ENCODE measurements at regions not wholly inside any gene's neighbourhood (a gene's known extent, or its start where the extent isn't known, plus 50 kb on each side); places are given as distances from the start of the nearest gene placed in this dataset.

DNA sequence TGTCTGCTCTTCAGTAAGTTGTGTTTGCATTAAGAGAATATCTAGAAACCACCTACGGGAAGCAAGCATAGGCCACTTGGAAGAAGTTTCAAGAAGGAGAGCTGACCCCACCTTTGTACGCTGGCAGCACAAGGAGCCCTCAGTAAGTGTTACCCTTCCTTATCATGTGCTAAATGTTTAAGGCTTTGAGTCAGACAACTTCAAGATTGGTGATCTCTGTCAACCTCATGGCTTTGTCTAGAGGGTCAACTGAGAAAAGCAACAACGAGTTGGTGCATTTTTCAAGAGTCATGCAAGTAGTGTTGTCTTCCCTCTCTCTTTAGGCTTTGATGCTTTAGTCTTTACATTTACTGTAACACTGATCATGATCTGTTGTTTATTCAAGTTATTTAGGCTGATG, 53.2 kb upstream of the SPTLC3 start:
- no peak for TF ChIP-seq POLR2A (IDR thresholded peaks at IDR 0.05; ENCODE audit: control extremely low read depth in 1 of 2, low read depth in 2 of 2, low read length in 2 of 2)
- no peak for TF ChIP-seq TAF7 (optimal IDR thresholded peaks at IDR 0.05; ENCODE audit: borderline replicate concordance, low read depth, low read length)
- TF ChIP-seq KDM1A (IDR thresholded peaks at IDR 0.05; ENCODE audit: borderline replicate concordance, low read length), result no peak
- no peak for TF ChIP-seq TCF12 (IDR thresholded peaks at IDR 0.05; ENCODE audit: low read depth, low read length)
- TF ChIP-seq CBX5 (IDR thresholded peaks at IDR 0.05; ENCODE audit: low read depth, low read length), result no peak
- no peak for TF ChIP-seq SP4 (IDR thresholded peaks at IDR 0.05; ENCODE audit: low read length)
- TF ChIP-seq ZNF274 (IDR thresholded peaks at IDR 0.05; ENCODE audit: borderline replicate concordance, extremely low read depth, low read length), result no peak
- no peak for TF ChIP-seq RNF2 (IDR thresholded peaks at IDR 0.05; ENCODE audit: borderline replicate concordance, low read depth, low read length, missing control alignments, poor library complexity, severe bottlenecking)
- TF ChIP-seq MAFK (IDR thresholded peaks at IDR 0.05; ENCODE audit: low read depth, low read length), result no peak
- no peak for TF ChIP-seq HDAC2 (IDR thresholded peaks at IDR 0.05; ENCODE audit: borderline replicate concordance in 1 of 2, low read depth in 2 of 2, low read length in 2 of 2)
- TF ChIP-seq YY1 (IDR thresholded peaks at IDR 0.05; ENCODE audit: low read depth, low read length), result no peak

More for the DNA sequence above, 53.2 kb upstream of the SPTLC3 start:
- Histone ChIP-seq H3K18ac (ENCODE audit: extremely low read depth, low read length) (no peak overlapping the region), H2BK120ac (replicated peaks; ENCODE audit: low read depth, low read length) (no peak overlapping the region), H2BK15ac (ENCODE audit: low read length) (no peak overlapping the region), H3K4me2 (ENCODE audit: insufficient read depth in 1 of 2, low read depth in 2 of 2, low read length in 2 of 2) (no peak overlapping the region), H3K4me1 (replicated peaks in 1 of 4; ENCODE audit: control insufficient read depth in 3 of 4, insufficient read depth in 4 of 4, low read length in 3 of 4) (no peaks in the 10 kb centered on the region), H4K8ac (ENCODE audit: extremely low read depth, insufficient read depth, low read length) (no peak overlapping the region), H3K23ac (ENCODE audit: insufficient read length) (no peak overlapping the region), H2AK5ac (ENCODE audit: low read depth, low read length) (no peak overlapping the region), H3K9ac (replicated peaks in 1 of 4; ENCODE audit: extremely low read depth in 1 of 4, low read depth in 3 of 4, low read length in 3 of 4) (no peak overlapping the region), H2BK20ac (ENCODE audit: low read length) (no peak overlapping the region), H3K27ac (ENCODE audit: low read depth, low read length) (no peak overlapping the region), H4K91ac (replicated peaks; ENCODE audit: insufficient read length, low read length) (no peak overlapping the region), H4K20me1 (replicated peaks in 1 of 2; ENCODE audit: control insufficient read depth in 1 of 2, insufficient read depth in 2 of 2, low read length in 2 of 2) (no peaks in the 10 kb centered on the region), H3K56ac (replicated peaks; ENCODE audit: insufficient read length, low read depth, low read length) (no peak overlapping the region), H3K79me1 (ENCODE audit: low read depth, low read length) (no peaks in the 10 kb centered on the region), H3K9me3 (ENCODE audit: insufficient read depth in 2 of 2, low read depth in 1 of 2, low read length in 1 of 2) (no peaks in the 10 kb centered on the region), H3K27me3 (replicated peaks in 1 of 4; ENCODE audit: control insufficient read depth in 3 of 4, extremely low read depth in 1 of 4, insufficient read depth in 3 of 4, low read length in 3 of 4) (no peaks in the 10 kb centered on the region), H3K36me3 (ENCODE audit: control insufficient read depth in 2 of 4, insufficient read depth in 4 of 4, low read length in 3 of 4) (no peaks in the 10 kb centered on the region), H4K5ac (ENCODE audit: insufficient read length, low read depth, low read length) (no peak overlapping the region), H3K23me2 (ENCODE audit: low read depth, low read length) (no peaks in the 10 kb centered on the region), H2AFZ (ENCODE audit: low read length) (no peak overlapping the region), H3K79me2 (ENCODE audit: control insufficient read depth in 1 of 2, insufficient read depth in 2 of 2, low read length in 2 of 2) (no peaks in the 10 kb centered on the region), H3K14ac (ENCODE audit: insufficient read length) (no peak overlapping the region), H2BK12ac (ENCODE audit: low read depth, low read length) (no peak overlapping the region), H2BK5ac (ENCODE audit: low read depth, low read length) (no peak overlapping the region), H3K4me3 (ENCODE audit: extremely low read depth in 1 of 4, insufficient read depth in 2 of 4, low read depth in 3 of 4, low read length in 4 of 4) (no peak overlapping the region), H3K4ac (replicated peaks; ENCODE audit: insufficient read length, low read depth, low read length) (no peak overlapping the region)
- WGBS, 2 experiments (ENCODE audit: extremely low coverage in 1 of 2, insufficient coverage in 1 of 2, insufficient read length in 1 of 2, insufficient replicate concordance in 2 of 2, low coverage in 1 of 2, low lambda C conversion rate in 2 of 2, missing lambda C conversion rate in 1 of 2), result 94% methylated on average over 3 of the region's 3 CpGs; no CpG with 5 or more reads in 1 of the 2 experiments
- DNase-seq (ENCODE audit: low read depth in 1 of 2, low spot score in 2 of 2) (no peak), FAIRE-seq (no peak)
- POLR2A ChIA-PET (ENCODE audit: partially characterized antibody), result no interaction called here
- CTCF ChIA-PET (ENCODE audit: partially characterized antibody), result no interaction called here

Measured in H1 (cell line).